ENCODE measurements at regions not wholly inside any gene's neighbourhood (a gene's known extent, or its start where the extent isn't known, plus 50 kb on each side); places are given as distances from the start of the nearest gene placed in this dataset.

- no peaks in the 10 kb centered on the region for H3K9me3 ChIP-seq (ENCODE audit: control insufficient read depth, insufficient read depth, low read length)
- no peak overlapping the region for H3K27ac ChIP-seq (ENCODE audit: low read depth, low read length)
- H3K4me1 ChIP-seq (ENCODE audit: control insufficient read depth, low read length) = no peaks in the 10 kb centered on the region
- no peaks in the 10 kb centered on the region for H3K9me2 ChIP-seq (replicated peaks; ENCODE audit: control insufficient read depth, low read length)
- no peaks in the 10 kb centered on the region for H4K20me1 ChIP-seq (ENCODE audit: control insufficient read depth, insufficient read depth, low read depth, low read length)
- TF ChIP-seq CTCF (IDR thresholded peaks at IDR 0.05; ENCODE audit: low read depth, low read length, poor library complexity, severe bottlenecking) (no peak), EZH2phosphoT487 (IDR thresholded peaks at IDR 0.05; ENCODE audit: borderline replicate concordance, low read length) (no peak)
- no peaks in the 10 kb centered on the region for H3F3A ChIP-seq (ENCODE audit: control insufficient read depth, insufficient read depth)
- no peaks in the 10 kb centered on the region for H3K36me3 ChIP-seq (ENCODE audit: control insufficient read depth, low read length)
- H3K79me2 ChIP-seq (ENCODE audit: control insufficient read depth, low read length) = no peaks in the 10 kb centered on the region
- H3K4me3 ChIP-seq (ENCODE audit: low read length) = no peak overlapping the region
- no peak overlapping the region for H3K4me2 ChIP-seq (ENCODE audit: low read length)
- no peaks in the 10 kb centered on the region for H3K27me3 ChIP-seq (ENCODE audit: control insufficient read depth, low read length)
Observed at GRCh38 chrX:96094616-96095015, 590.0 kb upstream of the DIAPH2 start.

GRCh38 chrX:96098471-96098870, 586.2 kb upstream of the DIAPH2 start:
- Histone ChIP-seq H3K9me2 (replicated peaks; ENCODE audit: control insufficient read depth, low read length) (no peaks in the 10 kb centered on the region), H3K4me3 (ENCODE audit: low read length) (no peak overlapping the region), H3K9me3 (ENCODE audit: control insufficient read depth, insufficient read depth, low read length) (no peaks in the 10 kb centered on the region), H3K27me3 (ENCODE audit: control insufficient read depth, low read length) (no peaks in the 10 kb centered on the region), H3K79me2 (ENCODE audit: control insufficient read depth, low read length) (no peaks in the 10 kb centered on the region), H3K36me3 (ENCODE audit: control insufficient read depth, low read length) (no peaks in the 10 kb centered on the region), H3K27ac (ENCODE audit: low read depth, low read length) (no peak overlapping the region), H3K4me2 (ENCODE audit: low read length) (no peak overlapping the region), H3K4me1 (ENCODE audit: control insufficient read depth, low read length) (no peaks in the 10 kb centered on the region), H4K20me1 (ENCODE audit: control insufficient read depth, insufficient read depth, low read depth, low read length) (no peaks in the 10 kb centered on the region), H3F3A (ENCODE audit: control insufficient read depth, insufficient read depth) (no peaks in the 10 kb centered on the region)
- TF ChIP-seq CTCF (IDR thresholded peaks at IDR 0.05; ENCODE audit: low read depth, low read length, poor library complexity, severe bottlenecking) (no peak), EZH2phosphoT487 (IDR thresholded peaks at IDR 0.05; ENCODE audit: borderline replicate concordance, low read length) (no peak)

- no peaks in the 10 kb centered on the region for H3K9me3 ChIP-seq (ENCODE audit: control insufficient read depth, insufficient read depth, low read length)
- H3K4me3 ChIP-seq (ENCODE audit: low read length) = no peak overlapping the region
- no peaks in the 10 kb centered on the region for H3F3A ChIP-seq (ENCODE audit: control insufficient read depth, insufficient read depth)
- H3K36me3 ChIP-seq (ENCODE audit: control insufficient read depth, low read length) = no peaks in the 10 kb centered on the region
- TF ChIP-seq CTCF (IDR thresholded peaks at IDR 0.05; ENCODE audit: low read depth, low read length, poor library complexity, severe bottlenecking) = no peak
- no peak for TF ChIP-seq EZH2phosphoT487 (IDR thresholded peaks at IDR 0.05; ENCODE audit: borderline replicate concordance, low read length)
- no peaks in the 10 kb centered on the region for H3K79me2 ChIP-seq (ENCODE audit: control insufficient read depth, low read length)
- H3K27me3 ChIP-seq (ENCODE audit: control insufficient read depth, low read length) = no peaks in the 10 kb centered on the region
- H3K9me2 ChIP-seq (replicated peaks; ENCODE audit: control insufficient read depth, low read length) = no peaks in the 10 kb centered on the region
- H3K27ac ChIP-seq (ENCODE audit: low read depth, low read length) = no peak overlapping the region
- no peak overlapping the region for H3K4me2 ChIP-seq (ENCODE audit: low read length)
- H3K4me1 ChIP-seq (ENCODE audit: control insufficient read depth, low read length) = no peaks in the 10 kb centered on the region
- no peaks in the 10 kb centered on the region for H4K20me1 ChIP-seq (ENCODE audit: control insufficient read depth, insufficient read depth, low read depth, low read length)
Observed at GRCh38 chrX:96102997-96103396, 581.6 kb upstream of the DIAPH2 start.

- H4K20me1 ChIP-seq (ENCODE audit: control insufficient read depth, insufficient read depth, low read depth, low read length) = no peaks in the 10 kb centered on the region
- TF ChIP-seq CTCF (IDR thresholded peaks at IDR 0.05; ENCODE audit: low read depth, low read length, poor library complexity, severe bottlenecking) (no peak), EZH2phosphoT487 (IDR thresholded peaks at IDR 0.05; ENCODE audit: borderline replicate concordance, low read length) (no peak)
- H3K9me3 ChIP-seq (ENCODE audit: control insufficient read depth, insufficient read depth, low read length) = no peaks in the 10 kb centered on the region
- H3K27ac ChIP-seq (ENCODE audit: low read depth, low read length) = no peak overlapping the region
- H3F3A ChIP-seq (ENCODE audit: control insufficient read depth, insufficient read depth) = no peaks in the 10 kb centered on the region
- H3K4me3 ChIP-seq (ENCODE audit: low read length) = no peak overlapping the region
- no peaks in the 10 kb centered on the region for H3K9me2 ChIP-seq (replicated peaks; ENCODE audit: control insufficient read depth, low read length)
- no peak overlapping the region for H3K4me2 ChIP-seq (ENCODE audit: low read length)
- no peaks in the 10 kb centered on the region for H3K27me3 ChIP-seq (ENCODE audit: control insufficient read depth, low read length)
- no peaks in the 10 kb centered on the region for H3K4me1 ChIP-seq (ENCODE audit: control insufficient read depth, low read length)
- no peaks in the 10 kb centered on the region for H3K79me2 ChIP-seq (ENCODE audit: control insufficient read depth, low read length)
- no peaks in the 10 kb centered on the region for H3K36me3 ChIP-seq (ENCODE audit: control insufficient read depth, low read length)
Observed at GRCh38 chrX:96112689-96113088, 572.0 kb upstream of the DIAPH2 start.

All from DOHH2 (cell line).